Erythroblast (primary cell): ENCODE measurements at regions not wholly inside any gene's neighbourhood (a gene's known extent, or its start where the extent isn't known, plus 50 kb on each side); places are given as distances from the start of the nearest gene placed in this dataset.

ENCODE experiments used
- GATA1 ChIP-seq: IDR thresholded peaks from 2 replicates; pipeline ENCODE4 v1.6.1; 2011; ENCODE audit warnings: low read depth, mild to moderate bottlenecking, control low read depth, low read length, moderate library complexity
- POLR2A ChIP-seq: IDR thresholded peaks from 2 replicates; pipeline ENCODE4 v1.6.1; 2011; ENCODE audit warnings: mild to moderate bottlenecking, low read length

- no peak for TF ChIP-seq POLR2A
- TF ChIP-seq GATA1: no peak
Observed at GRCh38 chr5:89989776-89990175, 419.8 kb downstream of the CETN3 start.
